H1 (cell line): ENCODE measurements at regions not wholly inside any gene's neighbourhood (a gene's known extent, or its start where the extent isn't known, plus 50 kb on each side); places are given as distances from the start of the nearest gene placed in this dataset.
"Not testable (repeated sequence)": the region's sequence is repeated elsewhere in the genome, so short reads cannot be mapped to it uniquely, and the experiment has no call there.

ENCODE experiments used
- CTCF ChIA-PET: fragments of 300-600 bp; sonication (Branson Sonifier 250); formaldehyde crosslinking; loops from one replicate; lab custom pipeline; 2021; ENCODE audit not compliant: partially characterized antibody; lab: Charles Lee
- POLR2A ChIA-PET: fragments of 300-600 bp; sonication (Branson Sonifier 250); formaldehyde crosslinking; loops from one replicate; lab custom pipeline; 2021; ENCODE audit warnings: inconsistent platforms; ENCODE audit not compliant: partially characterized antibody; lab: Charles Lee
- DNase-seq, 2 experiments: peaks; one replicate each; pipeline versions ENCODE4 v3.0.0 to v3.0.0-alpha.2; 2010 to 2022; ENCODE audit warnings: low spot score in 2 of 2, low read depth in 1 of 2, mixed read lengths in 1 of 2
- FAIRE-seq: peaks from 2 replicates; lab custom pipeline; 2011; peaks lifted over from hg19 to GRCh38; lab: Jason Lieb, UNC
- H2AFZ ChIP-seq: 2 replicates; pipeline ENCODE4 v1.8.1; 2012; ENCODE audit warnings: low read length, inconsistent platforms
- H2AK5ac ChIP-seq: 2 replicates; pipeline ENCODE4 v1.6.1; 2013; ENCODE audit warnings: low read depth, low read length
- H2BK120ac ChIP-seq: replicated peaks from 2 replicates; pipeline ENCODE3; 2013; ENCODE audit warnings: low read depth, low read length, inconsistent platforms
- H2BK12ac ChIP-seq: 2 replicates; pipeline ENCODE4 v1.6.1; 2013; ENCODE audit warnings: low read depth, low read length
- H2BK15ac ChIP-seq: 2 replicates; pipeline ENCODE4 v1.6.1; 2013; ENCODE audit warnings: low read length
- H2BK20ac ChIP-seq: 2 replicates; pipeline ENCODE4 v1.6.1; 2013; ENCODE audit warnings: low read length
- H2BK5ac ChIP-seq: 2 replicates; pipeline ENCODE4 v1.6.1; 2013; ENCODE audit warnings: low read depth, low read length
- H3K14ac ChIP-seq: 2 replicates; pipeline ENCODE4 v1.6.1; 2013; ENCODE audit warnings: inconsistent platforms; ENCODE audit not compliant: insufficient read length
- H3K18ac ChIP-seq: 2 replicates; pipeline ENCODE4 v1.6.1; 2013; ENCODE audit warnings: low read length; ENCODE audit errors: extremely low read depth
- H3K23ac ChIP-seq: 2 replicates; pipeline ENCODE4 v1.6.1; 2013; ENCODE audit warnings: inconsistent platforms; ENCODE audit not compliant: insufficient read length
- H3K23me2 ChIP-seq: 2 replicates; pipeline ENCODE4 v1.6.1; 2013; ENCODE audit warnings: low read depth, low read length
- H3K27ac ChIP-seq: 2 replicates; pipeline ENCODE4 v1.6.1; 2011; ENCODE audit warnings: low read depth, low read length, inconsistent platforms
- H3K27me3 ChIP-seq, 4 experiments: replicated peaks in 1 of 4; 1 replicate in 1 of 4; 2 replicates in 3 of 4; pipeline versions ENCODE4 v1.6.1 to v1.8.1; 2011 to 2013; ENCODE audit warnings: low read length in 3 of 4, mild to moderate bottlenecking in 3 of 4, inconsistent platforms in 2 of 4, mixed read lengths in 2 of 4, moderate library complexity in 1 of 4; ENCODE audit not compliant: control insufficient read depth in 3 of 4, insufficient read depth in 3 of 4; ENCODE audit errors: extremely low read depth in 1 of 4
- H3K36me3 ChIP-seq, 4 experiments: 2 replicates each; pipeline versions ENCODE4 v1.6.1 to v1.8.1; 2011 to 2013; ENCODE audit warnings: mild to moderate bottlenecking in 4 of 4, low read length in 3 of 4, moderate library complexity in 2 of 4, control low read depth in 1 of 4, inconsistent platforms in 1 of 4; ENCODE audit not compliant: insufficient read depth in 4 of 4, control insufficient read depth in 2 of 4
- H3K4ac ChIP-seq: replicated peaks from 2 replicates; pipeline ENCODE3; 2013; ENCODE audit warnings: low read length, low read depth, mixed read lengths, inconsistent platforms; ENCODE audit not compliant: insufficient read length
- H3K4me1 ChIP-seq, 4 experiments: replicated peaks in 1 of 4; 1 replicate in 1 of 4; 2 replicates in 3 of 4; pipeline versions ENCODE4 v1.6.1 to v1.8.1; 2011 to 2013; ENCODE audit warnings: low read length in 3 of 4, inconsistent platforms in 2 of 4, mixed read lengths in 1 of 4; ENCODE audit not compliant: insufficient read depth in 4 of 4, control insufficient read depth in 3 of 4
- H3K4me2 ChIP-seq, 2 experiments: 2 replicates each; pipeline versions ENCODE4 v1.6.1 to v1.8.1; 2011 to 2013; ENCODE audit warnings: low read depth in 2 of 2, low read length in 2 of 2, control low read depth in 1 of 2, inconsistent platforms in 1 of 2, mild to moderate bottlenecking in 1 of 2; ENCODE audit not compliant: insufficient read depth in 1 of 2
- H3K4me3 ChIP-seq, 4 experiments: fragments of 200-600, 300-600 bp in 1 of 4; sonication (generic), shearing (Covaris generic), sonication (Bioruptor Twin) in 1 of 4; 2 replicates each; pipeline versions ENCODE4 v1.5.1 to v1.8.1; 2011 to 2016; ENCODE audit warnings: low read length in 4 of 4, low read depth in 3 of 4, control low read depth in 2 of 4, inconsistent platforms in 2 of 4, mild to moderate bottlenecking in 2 of 4, mixed read lengths in 1 of 4, moderate library complexity in 1 of 4; ENCODE audit not compliant: insufficient read depth in 2 of 4; ENCODE audit errors: extremely low read depth in 1 of 4
- H3K56ac ChIP-seq: replicated peaks from 2 replicates; pipeline ENCODE3; 2013; ENCODE audit warnings: low read depth, mild to moderate bottlenecking, mixed read lengths, low read length, inconsistent platforms; ENCODE audit not compliant: insufficient read length
- H3K79me1 ChIP-seq: 2 replicates; pipeline ENCODE4 v1.6.1; 2013; ENCODE audit warnings: low read depth, low read length, control low read depth
- H3K79me2 ChIP-seq, 2 experiments: 2 replicates each; pipeline versions ENCODE4 v1.6.1 to v1.8.1; 2012 to 2013; ENCODE audit warnings: low read length in 2 of 2, mild to moderate bottlenecking in 2 of 2, inconsistent platforms in 1 of 2; ENCODE audit not compliant: insufficient read depth in 2 of 2, control insufficient read depth in 1 of 2
- H3K9ac ChIP-seq, 4 experiments: replicated peaks in 1 of 4; 1 replicate in 1 of 4; 2 replicates in 3 of 4; pipeline versions ENCODE4 v1.6.1 to v1.8.1; 2011 to 2013; ENCODE audit warnings: low read depth in 3 of 4, low read length in 3 of 4, control low read depth in 2 of 4, mild to moderate bottlenecking in 2 of 4, moderate library complexity in 2 of 4, inconsistent platforms in 1 of 4; ENCODE audit errors: extremely low read depth in 1 of 4
- H3K9me3 ChIP-seq, 2 experiments: 2 replicates each; pipeline versions ENCODE4 v1.6.1 to v1.8.1; 2012 to 2013; ENCODE audit warnings: mild to moderate bottlenecking in 2 of 2, moderate library complexity in 2 of 2, control low read depth in 1 of 2, inconsistent platforms in 1 of 2, low read depth in 1 of 2, low read length in 1 of 2, mixed read lengths in 1 of 2; ENCODE audit not compliant: insufficient read depth in 2 of 2
- H4K20me1 ChIP-seq, 2 experiments: replicated peaks in 1 of 2; 2 replicates each; pipeline versions ENCODE3 to v1.8.1; 2011 to 2013; ENCODE audit warnings: inconsistent platforms in 2 of 2, low read length in 2 of 2, mild to moderate bottlenecking in 1 of 2; ENCODE audit not compliant: insufficient read depth in 2 of 2, control insufficient read depth in 1 of 2
- H4K5ac ChIP-seq: 2 replicates; pipeline ENCODE4 v1.6.1; 2013; ENCODE audit warnings: low read length, low read depth, mixed read lengths, inconsistent platforms; ENCODE audit not compliant: insufficient read length
- H4K8ac ChIP-seq: 2 replicates; pipeline ENCODE4 v1.8.0; 2013; ENCODE audit warnings: mild to moderate bottlenecking, moderate library complexity, low read length, inconsistent platforms; ENCODE audit not compliant: insufficient read depth; ENCODE audit errors: extremely low read depth
- H4K91ac ChIP-seq: replicated peaks from 2 replicates; pipeline ENCODE3; 2013; ENCODE audit warnings: low read length, mixed read lengths, inconsistent platforms; ENCODE audit not compliant: insufficient read length
- WGBS, 2 experiments: shearing (Covaris generic) in 1 of 2; methylation state at CpG; one replicate each; pipeline versions ENCODE4 v1.1.6 to v1.1.7; 2013 to 2015; ENCODE audit warnings: low lambda C conversion rate in 2 of 2, mixed read lengths in 2 of 2, inconsistent platforms in 1 of 2, low coverage in 1 of 2, missing lambda C conversion rate in 1 of 2; ENCODE audit not compliant: insufficient replicate concordance in 2 of 2, insufficient coverage in 1 of 2, insufficient read length in 1 of 2; ENCODE audit errors: extremely low coverage in 1 of 2, missing lambda C conversion rate in 1 of 2; 5-methylcytosine and 5-hydroxymethylcytosine counted together

- H3K23me2 ChIP-seq, DNase-seq, H3K27ac ChIP-seq, H2AFZ ChIP-seq, CTCF ChIA-PET, H3K56ac ChIP-seq, H3K4me2 ChIP-seq, H4K8ac ChIP-seq, H4K5ac ChIP-seq, H3K9ac ChIP-seq, H2AK5ac ChIP-seq, H2BK20ac ChIP-seq, H2BK15ac ChIP-seq, H3K36me3 ChIP-seq, H3K4me3 ChIP-seq, H3K23ac ChIP-seq, H3K79me2 ChIP-seq, H2BK5ac ChIP-seq, H3K79me1 ChIP-seq, H3K18ac ChIP-seq, H4K91ac ChIP-seq, FAIRE-seq, H3K4ac ChIP-seq, H4K20me1 ChIP-seq, H2BK12ac ChIP-seq, POLR2A ChIA-PET, H3K27me3 ChIP-seq, H3K4me1 ChIP-seq, H3K14ac ChIP-seq, H2BK120ac ChIP-seq: not testable (repeated sequence)
- 81% methylated on average over 2 of the region's 2 CpGs; no CpG with 5 or more reads in 1 of the 2 experiments for WGBS, 2 experiments
- H3K9me3 ChIP-seq: peaks cover 47 to 53% of the 10 kb centered on the region in 2 experiments
Measured at GRCh38 chr12:34127379-34127778, 105.1 kb downstream of the ALG10 start.
